ENCODE measurements at regions not wholly inside any gene's neighbourhood (a gene's known extent, or its start where the extent isn't known, plus 50 kb on each side); places are given as distances from the start of the nearest gene placed in this dataset.
"Not testable (repeated sequence)": the region's sequence is repeated elsewhere in the genome, so short reads cannot be mapped to it uniquely, and the experiment has no call there.

GRCh38 chr5:169531631-169532030, 51.9 kb upstream of the SPDL1 start:
- DNase-seq (ENCODE audit: low spot score) = no peak

- no peak for DNase-seq (ENCODE audit: low spot score)
These were observed 55.7 kb upstream of the SPDL1 start for GRCh38 chr5:169527863-169528262.

- no peak for DNase-seq (ENCODE audit: low spot score)
These were observed 56.5 kb upstream of the SPDL1 start for GRCh38 chr5:169527066-169527465.

GRCh38 chr5:169522851-169523250, 60.7 kb upstream of the SPDL1 start:
- DNase-seq (ENCODE audit: low spot score) = no peak

GRCh38 chr5:169521366-169521983, 62.1 kb upstream of the SPDL1 start:
- no peak for DNase-seq (ENCODE audit: low spot score)

GRCh38 chr5:169519358-169519757, 64.2 kb upstream of the SPDL1 start:
- DNase-seq (ENCODE audit: low spot score) = no peak

- not testable (repeated sequence) for DNase-seq (ENCODE audit: low spot score)
These were observed 64.8 kb upstream of the SPDL1 start for GRCh38 chr5:169518779-169519178.

GRCh38 chr5:169512385-169512784, 71.2 kb upstream of the SPDL1 start:
- DNase-seq (ENCODE audit: low spot score) = no peak

GRCh38 chr5:169511708-169512107, 71.9 kb upstream of the SPDL1 start:
- DNase-seq (ENCODE audit: low spot score) = no peak

GRCh38 chr5:169507051-169507450, 76.5 kb upstream of the SPDL1 start:
- no peak for DNase-seq (ENCODE audit: low spot score)

GRCh38 chr5:169503886-169504285, 79.7 kb upstream of the SPDL1 start:
- DNase-seq (ENCODE audit: low spot score) = no peak

- DNase-seq (ENCODE audit: low spot score) = no peak
These were observed 83.5 kb upstream of the SPDL1 start for GRCh38 chr5:169499990-169500505.

- DNase-seq (ENCODE audit: low spot score) = no peak
These were observed 86.7 kb upstream of the SPDL1 start for GRCh38 chr5:169496878-169497277.

- no peak for DNase-seq (ENCODE audit: low spot score)
These were observed 88.5 kb upstream of the SPDL1 start for GRCh38 chr5:169494941-169495548.

- no peak for DNase-seq (ENCODE audit: low spot score)
These were observed 89.1 kb upstream of the SPDL1 start for GRCh38 chr5:169494383-169494935.

- DNase-seq (ENCODE audit: low spot score) = no peak
These were observed 109.3 kb upstream of the SPDL1 start for GRCh38 chr5:169474226-169474625.

- no peak for DNase-seq (ENCODE audit: low spot score)
These were observed 111.0 kb upstream of the SPDL1 start for GRCh38 chr5:169472544-169472943.

GRCh38 chr5:169471021-169471420, 112.6 kb upstream of the SPDL1 start:
- no peak for DNase-seq (ENCODE audit: low spot score)

GRCh38 chr5:169467041-169467771, 116.4 kb upstream of the SPDL1 start:
- DNase-seq (ENCODE audit: low spot score) = no peak

- DNase-seq (ENCODE audit: low spot score) = no peak
These were observed 122.7 kb upstream of the SPDL1 start for GRCh38 chr5:169460896-169461295.

GRCh38 chr5:169460123-169460522, 123.5 kb upstream of the SPDL1 start:
- no peak for DNase-seq (ENCODE audit: low spot score)

- DNase-seq (ENCODE audit: low spot score) = no peak
These were observed 125.4 kb upstream of the SPDL1 start for GRCh38 chr5:169458221-169458620.

GRCh38 chr5:169450464-169450863, 133.1 kb upstream of the SPDL1 start:
- no peak for DNase-seq (ENCODE audit: low spot score)
